H1 (cell line): ENCODE measurements at regions not wholly inside any gene's neighbourhood (a gene's known extent, or its start where the extent isn't known, plus 50 kb on each side); places are given as distances from the start of the nearest gene placed in this dataset.

Experiments used
- CTCF ChIA-PET: fragments of 300-600 bp; sonication (Branson Sonifier 250); formaldehyde crosslinking; loops from one replicate; lab custom pipeline; 2021; ENCODE audit not compliant: partially characterized antibody; lab: Charles Lee
- POLR2A ChIA-PET: fragments of 300-600 bp; sonication (Branson Sonifier 250); formaldehyde crosslinking; loops from one replicate; lab custom pipeline; 2021; ENCODE audit warnings: inconsistent platforms; ENCODE audit not compliant: partially characterized antibody; lab: Charles Lee
- DNase-seq, 2 experiments: peaks; one replicate each; pipeline versions ENCODE4 v3.0.0 to v3.0.0-alpha.2; 2010 to 2022; ENCODE audit warnings: low spot score in 2 of 2, low read depth in 1 of 2, mixed read lengths in 1 of 2
- FAIRE-seq: peaks from 2 replicates; lab custom pipeline; 2011; peaks lifted over from hg19 to GRCh38; lab: Jason Lieb, UNC
- H2AFZ ChIP-seq: 2 replicates; pipeline ENCODE4 v1.8.1; 2012; ENCODE audit warnings: low read length, inconsistent platforms
- H2AK5ac ChIP-seq: 2 replicates; pipeline ENCODE4 v1.6.1; 2013; ENCODE audit warnings: low read depth, low read length
- H2BK120ac ChIP-seq: replicated peaks from 2 replicates; pipeline ENCODE3; 2013; ENCODE audit warnings: low read depth, low read length, inconsistent platforms
- H2BK12ac ChIP-seq: 2 replicates; pipeline ENCODE4 v1.6.1; 2013; ENCODE audit warnings: low read depth, low read length
- H2BK15ac ChIP-seq: 2 replicates; pipeline ENCODE4 v1.6.1; 2013; ENCODE audit warnings: low read length
- H2BK20ac ChIP-seq: 2 replicates; pipeline ENCODE4 v1.6.1; 2013; ENCODE audit warnings: low read length
- H2BK5ac ChIP-seq: 2 replicates; pipeline ENCODE4 v1.6.1; 2013; ENCODE audit warnings: low read depth, low read length
- H3K14ac ChIP-seq: 2 replicates; pipeline ENCODE4 v1.6.1; 2013; ENCODE audit warnings: inconsistent platforms; ENCODE audit not compliant: insufficient read length
- H3K18ac ChIP-seq: 2 replicates; pipeline ENCODE4 v1.6.1; 2013; ENCODE audit warnings: low read length; ENCODE audit errors: extremely low read depth
- H3K23ac ChIP-seq: 2 replicates; pipeline ENCODE4 v1.6.1; 2013; ENCODE audit warnings: inconsistent platforms; ENCODE audit not compliant: insufficient read length
- H3K23me2 ChIP-seq: 2 replicates; pipeline ENCODE4 v1.6.1; 2013; ENCODE audit warnings: low read depth, low read length
- H3K27ac ChIP-seq: 2 replicates; pipeline ENCODE4 v1.6.1; 2011; ENCODE audit warnings: low read depth, low read length, inconsistent platforms
- H3K27me3 ChIP-seq, 4 experiments: replicated peaks in 1 of 4; 1 replicate in 1 of 4; 2 replicates in 3 of 4; pipeline versions ENCODE4 v1.6.1 to v1.8.1; 2011 to 2013; ENCODE audit warnings: low read length in 3 of 4, mild to moderate bottlenecking in 3 of 4, inconsistent platforms in 2 of 4, mixed read lengths in 2 of 4, moderate library complexity in 1 of 4; ENCODE audit not compliant: control insufficient read depth in 3 of 4, insufficient read depth in 3 of 4; ENCODE audit errors: extremely low read depth in 1 of 4
- H3K36me3 ChIP-seq, 4 experiments: 2 replicates each; pipeline versions ENCODE4 v1.6.1 to v1.8.1; 2011 to 2013; ENCODE audit warnings: mild to moderate bottlenecking in 4 of 4, low read length in 3 of 4, moderate library complexity in 2 of 4, control low read depth in 1 of 4, inconsistent platforms in 1 of 4; ENCODE audit not compliant: insufficient read depth in 4 of 4, control insufficient read depth in 2 of 4
- H3K4ac ChIP-seq: replicated peaks from 2 replicates; pipeline ENCODE3; 2013; ENCODE audit warnings: low read length, low read depth, mixed read lengths, inconsistent platforms; ENCODE audit not compliant: insufficient read length
- H3K4me1 ChIP-seq, 4 experiments: replicated peaks in 1 of 4; 1 replicate in 1 of 4; 2 replicates in 3 of 4; pipeline versions ENCODE4 v1.6.1 to v1.8.1; 2011 to 2013; ENCODE audit warnings: low read length in 3 of 4, inconsistent platforms in 2 of 4, mixed read lengths in 1 of 4; ENCODE audit not compliant: insufficient read depth in 4 of 4, control insufficient read depth in 3 of 4
- H3K4me2 ChIP-seq, 2 experiments: 2 replicates each; pipeline versions ENCODE4 v1.6.1 to v1.8.1; 2011 to 2013; ENCODE audit warnings: low read depth in 2 of 2, low read length in 2 of 2, control low read depth in 1 of 2, inconsistent platforms in 1 of 2, mild to moderate bottlenecking in 1 of 2; ENCODE audit not compliant: insufficient read depth in 1 of 2
- H3K4me3 ChIP-seq, 4 experiments: fragments of 200-600, 300-600 bp in 1 of 4; sonication (generic), shearing (Covaris generic), sonication (Bioruptor Twin) in 1 of 4; 2 replicates each; pipeline versions ENCODE4 v1.5.1 to v1.8.1; 2011 to 2016; ENCODE audit warnings: low read length in 4 of 4, low read depth in 3 of 4, control low read depth in 2 of 4, inconsistent platforms in 2 of 4, mild to moderate bottlenecking in 2 of 4, mixed read lengths in 1 of 4, moderate library complexity in 1 of 4; ENCODE audit not compliant: insufficient read depth in 2 of 4; ENCODE audit errors: extremely low read depth in 1 of 4
- H3K56ac ChIP-seq: replicated peaks from 2 replicates; pipeline ENCODE3; 2013; ENCODE audit warnings: low read depth, mild to moderate bottlenecking, mixed read lengths, low read length, inconsistent platforms; ENCODE audit not compliant: insufficient read length
- H3K79me1 ChIP-seq: 2 replicates; pipeline ENCODE4 v1.6.1; 2013; ENCODE audit warnings: low read depth, low read length, control low read depth
- H3K79me2 ChIP-seq, 2 experiments: 2 replicates each; pipeline versions ENCODE4 v1.6.1 to v1.8.1; 2012 to 2013; ENCODE audit warnings: low read length in 2 of 2, mild to moderate bottlenecking in 2 of 2, inconsistent platforms in 1 of 2; ENCODE audit not compliant: insufficient read depth in 2 of 2, control insufficient read depth in 1 of 2
- H3K9ac ChIP-seq, 4 experiments: replicated peaks in 1 of 4; 1 replicate in 1 of 4; 2 replicates in 3 of 4; pipeline versions ENCODE4 v1.6.1 to v1.8.1; 2011 to 2013; ENCODE audit warnings: low read depth in 3 of 4, low read length in 3 of 4, control low read depth in 2 of 4, mild to moderate bottlenecking in 2 of 4, moderate library complexity in 2 of 4, inconsistent platforms in 1 of 4; ENCODE audit errors: extremely low read depth in 1 of 4
- H3K9me3 ChIP-seq, 2 experiments: 2 replicates each; pipeline versions ENCODE4 v1.6.1 to v1.8.1; 2012 to 2013; ENCODE audit warnings: mild to moderate bottlenecking in 2 of 2, moderate library complexity in 2 of 2, control low read depth in 1 of 2, inconsistent platforms in 1 of 2, low read depth in 1 of 2, low read length in 1 of 2, mixed read lengths in 1 of 2; ENCODE audit not compliant: insufficient read depth in 2 of 2
- H4K20me1 ChIP-seq, 2 experiments: replicated peaks in 1 of 2; 2 replicates each; pipeline versions ENCODE3 to v1.8.1; 2011 to 2013; ENCODE audit warnings: inconsistent platforms in 2 of 2, low read length in 2 of 2, mild to moderate bottlenecking in 1 of 2; ENCODE audit not compliant: insufficient read depth in 2 of 2, control insufficient read depth in 1 of 2
- H4K5ac ChIP-seq: 2 replicates; pipeline ENCODE4 v1.6.1; 2013; ENCODE audit warnings: low read length, low read depth, mixed read lengths, inconsistent platforms; ENCODE audit not compliant: insufficient read length
- H4K8ac ChIP-seq: 2 replicates; pipeline ENCODE4 v1.8.0; 2013; ENCODE audit warnings: mild to moderate bottlenecking, moderate library complexity, low read length, inconsistent platforms; ENCODE audit not compliant: insufficient read depth; ENCODE audit errors: extremely low read depth
- H4K91ac ChIP-seq: replicated peaks from 2 replicates; pipeline ENCODE3; 2013; ENCODE audit warnings: low read length, mixed read lengths, inconsistent platforms; ENCODE audit not compliant: insufficient read length
- KDM1A ChIP-seq: fragments of 200-600, 300-600 bp; sonication (generic); IDR thresholded peaks from 2 replicates; pipeline ENCODE4 v1.7.1; 2016; ENCODE audit warnings: mild to moderate bottlenecking, low read length, borderline replicate concordance
- WGBS, 2 experiments: shearing (Covaris generic) in 1 of 2; methylation state at CpG; one replicate each; pipeline versions ENCODE4 v1.1.6 to v1.1.7; 2013 to 2015; ENCODE audit warnings: low lambda C conversion rate in 2 of 2, mixed read lengths in 2 of 2, inconsistent platforms in 1 of 2, low coverage in 1 of 2, missing lambda C conversion rate in 1 of 2; ENCODE audit not compliant: insufficient replicate concordance in 2 of 2, insufficient coverage in 1 of 2, insufficient read length in 1 of 2; ENCODE audit errors: extremely low coverage in 1 of 2, missing lambda C conversion rate in 1 of 2; 5-methylcytosine and 5-hydroxymethylcytosine counted together

- TF ChIP-seq KDM1A = no peak
- Histone ChIP-seq H3K23me2 (no peaks in the 10 kb centered on the region; the same call in 1 of the 2 replicates), H4K20me1 (no peaks in the 10 kb centered on the region), H3K4ac (no peak overlapping the region), H3K23ac (no peak overlapping the region), H3K79me1 (no peaks in the 10 kb centered on the region), H3K79me2 (no peaks in the 10 kb centered on the region), H2BK12ac (no peak overlapping the region), H3K27ac (no peak overlapping the region), H3K14ac (no peak overlapping the region), H3K9ac (no peak overlapping the region), H3K56ac (no peak overlapping the region), H3K4me1 (no peaks in the 10 kb centered on the region), H4K5ac (no peak overlapping the region), H3K18ac (no peak overlapping the region), H3K4me2 (no peak overlapping the region), H3K9me3 (no peaks in the 10 kb centered on the region), H3K36me3 (no peaks in the 10 kb centered on the region), H2AK5ac (no peak overlapping the region), H2BK120ac (no peak overlapping the region), H2BK15ac (no peak overlapping the region), H2BK5ac (no peak overlapping the region), H4K91ac (no peak overlapping the region), H2BK20ac (no peak overlapping the region), H2AFZ (no peak overlapping the region), H3K4me3 (no peak overlapping the region), H3K27me3 (no peaks in the 10 kb centered on the region), H4K8ac (no peak overlapping the region)
- POLR2A ChIA-PET = no interaction called here
- DNase-seq (no peak), FAIRE-seq (no peak)
- 89% methylated on average over 2 of the region's 2 CpGs; no CpG with 5 or more reads in 1 of the 2 experiments for WGBS, 2 experiments
- CTCF ChIA-PET = interaction anchor here (0.5 kb wide), 1 partner anchor 445 kb away, joined by 3 read pairs; no protein-coding TSS in a partner anchor
Measured at GRCh38 chr14:43306053-43306452, 1201.0 kb downstream of the FSCB start.
